GM13977 (cell line): ENCODE measurements at regions not wholly inside any gene's neighbourhood (a gene's known extent, or its start where the extent isn't known, plus 50 kb on each side); places are given as distances from the start of the nearest gene placed in this dataset.

Source experiments
- DNase-seq: peaks from one replicate; pipeline ENCODE4 v3.0.0; 2012; ENCODE audit warnings: low spot score
- in situ Hi-C: fragments of 300-500 bp; cut with MboI; formaldehyde crosslinking; loops from one replicate; pipeline ENCODE4 v1.12.0; 2022; ENCODE audit warnings: low sequenced_read_pairs, low pct_unique_long_range_greater_than_20kb, mixed read lengths, inconsistent platforms; ENCODE audit not compliant: unreplicated experiment
- TF ChIP-seq, protein P1 (sequence below): IDR thresholded peaks from 2 replicates; pipeline ENCODE4 v1.5.1; 2012; ENCODE audit warnings: mild to moderate bottlenecking, control low read depth; ENCODE audit not compliant: insufficient read depth; ENCODE audit errors: extremely low read depth, missing control alignments

DNA sequence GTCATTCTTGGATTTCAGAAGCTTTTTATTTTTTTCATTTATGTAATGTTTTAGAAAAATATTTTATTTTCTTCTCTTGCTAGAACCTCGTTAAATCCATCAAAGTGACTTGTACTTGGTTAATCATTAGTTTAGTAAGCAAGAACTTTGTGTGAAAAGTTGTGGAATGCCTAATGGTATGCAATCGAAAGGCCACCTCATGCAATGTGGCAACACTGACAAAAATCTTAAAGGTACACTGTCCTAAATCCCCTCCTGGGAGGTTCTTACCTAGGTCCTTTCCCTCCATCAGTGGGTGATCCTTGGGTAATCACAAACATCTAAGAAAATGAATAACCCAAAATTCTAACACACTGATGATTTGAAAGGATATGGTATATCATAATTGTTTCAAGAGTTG lies 304.2 kb downstream of the DNAH5 start:
- TF ChIP-seq, protein P1, sequence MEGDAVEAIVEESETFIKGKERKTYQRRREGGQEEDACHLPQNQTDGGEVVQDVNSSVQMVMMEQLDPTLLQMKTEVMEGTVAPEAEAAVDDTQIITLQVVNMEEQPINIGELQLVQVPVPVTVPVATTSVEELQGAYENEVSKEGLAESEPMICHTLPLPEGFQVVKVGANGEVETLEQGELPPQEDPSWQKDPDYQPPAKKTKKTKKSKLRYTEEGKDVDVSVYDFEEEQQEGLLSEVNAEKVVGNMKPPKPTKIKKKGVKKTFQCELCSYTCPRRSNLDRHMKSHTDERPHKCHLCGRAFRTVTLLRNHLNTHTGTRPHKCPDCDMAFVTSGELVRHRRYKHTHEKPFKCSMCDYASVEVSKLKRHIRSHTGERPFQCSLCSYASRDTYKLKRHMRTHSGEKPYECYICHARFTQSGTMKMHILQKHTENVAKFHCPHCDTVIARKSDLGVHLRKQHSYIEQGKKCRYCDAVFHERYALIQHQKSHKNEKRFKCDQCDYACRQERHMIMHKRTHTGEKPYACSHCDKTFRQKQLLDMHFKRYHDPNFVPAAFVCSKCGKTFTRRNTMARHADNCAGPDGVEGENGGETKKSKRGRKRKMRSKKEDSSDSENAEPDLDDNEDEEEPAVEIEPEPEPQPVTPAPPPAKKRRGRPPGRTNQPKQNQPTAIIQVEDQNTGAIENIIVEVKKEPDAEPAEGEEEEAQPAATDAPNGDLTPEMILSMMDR, result no peak
- no peak for DNase-seq
- in situ Hi-C loops, result no loop called here

GRCh38 chr5:13632676-13633075 lies 311.8 kb downstream of the DNAH5 start:
- TF ChIP-seq, protein P1, result no peak
- in situ Hi-C loops, result no loop called here
- no peak for DNase-seq

DNA sequence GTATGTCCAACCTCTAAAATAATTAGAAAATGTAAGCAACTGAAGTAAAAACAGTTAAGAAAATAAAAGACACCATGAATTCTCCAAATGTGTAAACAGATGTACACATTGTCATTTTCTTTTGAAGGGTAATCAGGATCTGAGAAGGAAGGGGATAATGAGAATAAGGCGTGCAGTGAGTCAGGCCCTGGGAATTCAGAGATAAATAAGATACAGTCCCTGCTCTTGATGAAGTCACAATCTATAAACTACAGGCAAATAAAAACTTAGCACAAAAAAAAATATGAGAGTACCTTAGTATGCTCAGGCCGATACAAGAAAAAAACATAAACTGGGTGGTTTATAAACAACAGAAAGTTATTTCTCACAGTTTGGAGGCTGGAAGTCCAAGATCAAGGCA lies 315.3 kb downstream of the DNAH5 start:
- in situ Hi-C loops, result no loop called here
- DNase-seq, result no peak
- TF ChIP-seq, protein P1, result no peak

DNA sequence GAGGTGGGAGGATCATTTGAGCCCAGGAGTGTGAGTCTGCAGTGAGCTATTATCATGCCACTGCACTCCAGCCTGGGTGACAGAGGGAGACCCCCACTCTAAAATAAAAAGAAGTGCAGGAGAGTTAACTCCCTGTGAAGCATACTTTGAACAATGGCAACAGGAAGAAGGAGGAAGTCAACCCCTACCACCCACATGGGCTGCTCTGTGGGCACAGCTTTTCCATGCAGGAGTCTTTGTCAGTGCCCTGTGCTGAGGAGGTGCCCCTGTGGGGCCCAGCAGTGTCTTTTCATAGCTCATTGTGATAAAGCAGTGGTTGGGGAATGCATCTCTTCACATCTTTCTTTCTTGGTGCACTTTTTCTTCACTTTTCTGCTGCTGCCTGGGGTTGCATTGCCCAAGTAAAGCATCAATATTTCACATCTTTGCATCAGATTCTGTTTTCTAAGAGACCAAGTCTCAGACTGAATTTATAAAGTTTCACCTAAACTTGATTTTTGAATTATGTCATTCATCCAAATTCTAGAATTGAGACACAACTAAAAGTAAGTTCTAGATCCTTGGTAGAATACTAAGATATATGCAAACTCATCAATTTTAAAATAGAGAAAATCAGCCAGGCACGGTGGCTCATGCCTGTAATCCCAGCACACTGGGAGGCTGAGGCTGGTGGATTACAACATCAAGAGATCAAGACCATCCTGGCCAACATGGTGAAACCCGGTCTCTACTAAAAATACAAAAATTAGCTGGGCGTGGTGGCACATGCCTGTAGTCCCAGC lies 316.6 kb downstream of the DNAH5 start:
- in situ Hi-C loops, result no loop called here
- TF ChIP-seq, protein P1, result no peak
- no peak for DNase-seq

DNA sequence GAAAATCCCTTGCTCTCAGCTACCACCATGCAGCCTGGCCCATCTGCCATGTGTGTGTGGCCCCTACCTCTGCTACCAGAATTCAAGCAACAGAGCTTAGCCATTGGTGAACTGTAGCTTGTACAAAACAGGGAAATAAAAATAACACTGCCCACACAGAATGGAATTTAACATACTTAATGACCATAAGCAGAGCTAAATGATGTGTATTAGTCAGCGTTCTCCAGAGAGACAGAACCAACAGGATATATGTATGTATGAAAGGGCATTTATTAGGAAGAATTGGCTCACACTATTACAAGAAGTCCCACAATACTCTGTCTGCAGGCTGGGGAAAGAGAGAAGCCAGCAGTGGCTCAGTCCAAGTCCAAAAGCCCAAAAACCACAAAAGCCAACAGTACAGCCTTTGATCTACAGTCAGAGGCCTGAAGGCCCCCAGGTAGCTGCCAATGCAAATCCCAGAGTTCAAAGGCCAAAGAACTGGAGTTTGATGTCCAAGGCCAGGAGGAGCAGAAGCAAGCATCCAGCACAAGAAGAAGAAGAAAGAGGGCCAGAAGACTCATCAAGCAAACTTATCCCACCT lies 318.8 kb downstream of the DNAH5 start:
- in situ Hi-C loops, result no loop called here
- DNase-seq, result no peak
- TF ChIP-seq, protein P1, result no peak

- TF ChIP-seq, protein P1, result no peak
- DNase-seq, result no peak
- in situ Hi-C loops, result no loop called here
These were observed 320.0 kb downstream of the DNAH5 start for GRCh38 chr5:13624283-13625074.
